NB4 (cell line): ENCODE measurements at regions not wholly inside any gene's neighbourhood (a gene's known extent, or its start where the extent isn't known, plus 50 kb on each side); places are given as distances from the start of the nearest gene placed in this dataset.

ENCODE experiments used
- DNase-seq: peaks from one replicate; pipeline ENCODE4 v3.0.0; 2010; ENCODE audit warnings: low read depth
- H3K4me3 ChIP-seq: one replicate; pipeline ENCODE4 v1.5.1; 2011; ENCODE audit warnings: mild to moderate bottlenecking, low read depth, low read length, moderate library complexity
- CTCF ChIP-seq: IDR thresholded peaks from one replicate; pipeline ENCODE4 v1.5.1; 2012; ENCODE audit warnings: low read depth, low read length
- MYC ChIP-seq: IDR thresholded peaks from 2 replicates; pipeline ENCODE4 v1.6.1; 2011; ENCODE audit warnings: low read depth, low read length
- POLR2A ChIP-seq: IDR thresholded peaks from 2 replicates; pipeline ENCODE4 v1.6.1; 2011; ENCODE audit warnings: mild to moderate bottlenecking; ENCODE audit not compliant: insufficient read length; ENCODE audit errors: extremely low read depth
- TF ChIP-seq, protein P1 (sequence below): IDR thresholded peaks from 2 replicates; pipeline ENCODE4 v1.6.1; 2011; ENCODE audit warnings: low read depth, low read length

- no peak for TF ChIP-seq POLR2A
- TF ChIP-seq, protein P1, sequence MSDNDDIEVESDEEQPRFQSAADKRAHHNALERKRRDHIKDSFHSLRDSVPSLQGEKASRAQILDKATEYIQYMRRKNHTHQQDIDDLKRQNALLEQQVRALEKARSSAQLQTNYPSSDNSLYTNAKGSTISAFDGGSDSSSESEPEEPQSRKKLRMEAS, result no peak
- TF ChIP-seq CTCF, result no peak
- no peak for TF ChIP-seq MYC
- no peak for DNase-seq
- H3K4me3 ChIP-seq, result no peak overlapping the region
These were observed 266.2 kb downstream of the ASXL3 start for GRCh38 chr18:33844232-33844631.

- TF ChIP-seq, protein P1, result no peak
- TF ChIP-seq POLR2A (no peak), MYC (no peak), CTCF (no peak)
- H3K4me3 ChIP-seq, result no peak overlapping the region
- no peak for DNase-seq
These were observed 263.4 kb downstream of the ASXL3 start for GRCh38 chr18:33841221-33841967.

DNA sequence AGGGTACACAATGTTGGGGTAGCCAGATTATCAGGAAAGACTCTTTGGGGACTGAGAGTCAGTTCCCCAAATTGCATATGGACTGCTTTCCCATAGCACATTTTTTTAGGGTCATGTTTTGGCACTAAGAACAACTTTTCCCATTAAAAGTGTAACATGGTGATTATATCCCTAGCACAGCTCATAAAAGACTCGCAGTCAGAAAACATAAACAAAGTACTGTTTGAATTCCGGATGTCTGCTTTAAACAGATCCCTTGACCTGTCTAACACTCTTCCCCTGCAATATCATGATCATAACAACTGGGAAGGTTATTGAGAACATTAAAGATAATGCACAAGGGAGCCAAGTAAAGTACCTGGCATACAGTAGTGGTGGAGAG is 262.2 kb downstream of the ASXL3 start:
- H3K4me3 ChIP-seq, result no peak overlapping the region
- TF ChIP-seq CTCF (no peak), POLR2A (no peak), MYC (no peak)
- TF ChIP-seq, protein P1, result no peak

DNA sequence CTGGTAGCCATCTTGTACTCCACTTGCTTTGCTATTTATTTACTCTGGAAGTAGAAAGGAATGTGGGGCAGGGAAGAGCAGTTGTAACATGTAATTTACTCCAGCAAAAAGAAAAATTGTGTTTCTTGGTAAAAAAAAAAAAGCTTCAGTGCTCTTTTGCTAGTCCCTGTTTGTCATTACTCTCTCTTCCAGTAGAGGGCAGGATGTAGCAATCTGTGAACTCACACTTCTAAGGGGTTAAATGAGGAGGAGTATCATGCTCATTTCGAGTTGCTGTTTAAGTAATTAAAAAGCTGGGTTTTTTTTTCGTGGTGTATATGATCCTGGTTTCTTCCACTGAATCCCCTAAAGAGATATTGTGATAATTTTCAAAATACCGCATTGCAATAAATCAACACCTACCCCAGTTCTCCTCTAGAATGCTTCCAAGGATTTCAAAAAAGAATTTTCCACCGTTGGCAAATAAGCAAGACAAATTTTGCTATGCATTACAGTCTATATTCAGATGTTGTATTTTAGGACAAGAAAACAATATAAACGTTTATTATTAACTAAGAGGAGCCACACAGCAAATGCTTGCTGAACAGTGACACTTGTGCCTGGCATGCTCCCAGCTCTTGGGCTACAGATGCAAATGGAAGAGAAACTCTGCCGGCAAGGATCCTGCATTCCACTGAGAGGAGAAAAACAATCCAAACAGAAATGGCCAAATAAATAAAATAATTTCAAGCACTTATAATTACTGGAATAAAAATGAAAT is 261.6 kb downstream of the ASXL3 start:
- peak; percentile 71 for TF ChIP-seq CTCF
- TF ChIP-seq POLR2A, result no peak
- H3K4me3 ChIP-seq, result no peak overlapping the region

More for the DNA sequence above, 262.2 kb downstream of the ASXL3 start:
- no peak for DNase-seq

DNA sequence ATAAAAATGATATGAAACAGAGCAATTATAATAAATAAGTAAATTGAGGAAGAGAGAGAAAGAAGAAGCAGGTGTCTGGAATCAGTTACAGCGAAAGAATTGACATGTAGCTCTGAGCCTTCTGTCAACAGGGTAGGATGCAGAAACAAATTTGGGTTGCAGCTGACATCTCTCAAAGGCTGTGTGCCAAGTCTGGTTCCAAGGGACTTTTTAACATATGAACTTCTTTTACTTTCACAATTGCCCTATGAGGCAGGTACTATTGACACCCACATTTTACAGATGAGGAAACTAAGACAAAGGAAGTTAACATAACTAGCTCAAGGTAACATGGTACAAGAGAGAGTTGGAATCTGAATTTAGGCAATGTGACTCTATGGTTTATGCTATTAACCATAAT is 260.0 kb downstream of the ASXL3 start:
- DNase-seq, result no peak
- TF ChIP-seq POLR2A (no peak), CTCF (no peak), MYC (no peak)
- TF ChIP-seq, protein P1, result no peak
- H3K4me3 ChIP-seq, result no peak overlapping the region

More for the DNA sequence above, 261.6 kb downstream of the ASXL3 start:
- peak; percentile 57 for DNase-seq
